Mesenchymal stem cell (in vitro differentiated cells and primary cell): ENCODE measurements at regions not wholly inside any gene's neighbourhood (a gene's known extent, or its start where the extent isn't known, plus 50 kb on each side); places are given as distances from the start of the nearest gene placed in this dataset.

Source experiments
- DNase-seq: peaks from one replicate; pipeline ENCODE4 v3.0.0-alpha.2; 2013
- H2AFZ ChIP-seq: one replicate; pipeline ENCODE4 v1.6.1; 2013; ENCODE audit warnings: low read depth, mild to moderate bottlenecking, control low read depth, inconsistent platforms, low read length, moderate library complexity
- H2AK5ac ChIP-seq: 2 replicates; pipeline ENCODE4 v1.6.1; 2013; ENCODE audit warnings: low read length, moderate library complexity, mild to moderate bottlenecking, inconsistent platforms; ENCODE audit not compliant: severe bottlenecking
- H2BK120ac ChIP-seq: one replicate; pipeline ENCODE4 v1.6.1; 2013; ENCODE audit warnings: low read depth, mild to moderate bottlenecking, inconsistent platforms, low read length, moderate library complexity
- H2BK12ac ChIP-seq, 2 experiments: one replicate each; pipeline ENCODE4 v1.6.1; 2013; ENCODE audit warnings: inconsistent platforms in 2 of 2, low read length in 2 of 2, mild to moderate bottlenecking in 2 of 2, moderate library complexity in 2 of 2, control low read depth in 1 of 2
- H2BK15ac ChIP-seq: one replicate; pipeline ENCODE4 v1.6.1; 2013; ENCODE audit warnings: mild to moderate bottlenecking, low read depth, inconsistent platforms; ENCODE audit not compliant: poor library complexity, severe bottlenecking
- H2BK5ac ChIP-seq: 2 replicates; pipeline ENCODE4 v1.6.1; 2013; ENCODE audit warnings: low read depth, mild to moderate bottlenecking, low read length, control low read depth, inconsistent platforms; ENCODE audit not compliant: poor library complexity, severe bottlenecking
- H3K14ac ChIP-seq, 2 experiments: one replicate each; pipeline ENCODE4 v1.6.1; 2013; ENCODE audit warnings: inconsistent platforms in 2 of 2, low read length in 2 of 2, control low read depth in 1 of 2, mild to moderate bottlenecking in 1 of 2, moderate library complexity in 1 of 2
- H3K18ac ChIP-seq, 2 experiments: one replicate each; pipeline ENCODE4 v1.6.1; 2013; ENCODE audit warnings: inconsistent platforms in 2 of 2, low read length in 2 of 2, control low read depth in 1 of 2, low read depth in 1 of 2, mild to moderate bottlenecking in 1 of 2
- H3K23ac ChIP-seq, 2 experiments: one replicate each; pipeline ENCODE4 v1.6.1; 2013; ENCODE audit warnings: inconsistent platforms in 2 of 2, low read length in 2 of 2, mild to moderate bottlenecking in 2 of 2, moderate library complexity in 2 of 2, control low read depth in 1 of 2
- H3K27ac ChIP-seq: 2 replicates; pipeline ENCODE4 v1.5.1; 2013; ENCODE audit warnings: mild to moderate bottlenecking, moderate library complexity, low read length, control low read depth, inconsistent platforms; ENCODE audit not compliant: poor library complexity, severe bottlenecking
- H3K27me3 ChIP-seq, 2 experiments: 2 replicates each; pipeline versions ENCODE4 v1.6.1 to v1.7.0; 2013; ENCODE audit warnings: low read length in 2 of 2, mild to moderate bottlenecking in 2 of 2, moderate library complexity in 2 of 2, control low read depth in 1 of 2, inconsistent platforms in 1 of 2; ENCODE audit not compliant: control insufficient read depth in 1 of 2, insufficient read depth in 1 of 2
- H3K36me3 ChIP-seq, 2 experiments: 2 replicates each; pipeline versions ENCODE4 v1.6.1 to v1.7.0; 2013; ENCODE audit warnings: low read length in 2 of 2, control low read depth in 1 of 2, inconsistent platforms in 1 of 2, low read depth in 1 of 2, mild to moderate bottlenecking in 1 of 2; ENCODE audit not compliant: insufficient read depth in 2 of 2, control insufficient read depth in 1 of 2
- H3K4ac ChIP-seq, 2 experiments: one replicate each; pipeline ENCODE4 v1.6.1; 2013; ENCODE audit warnings: inconsistent platforms in 2 of 2, low read length in 2 of 2, mild to moderate bottlenecking in 2 of 2, moderate library complexity in 2 of 2, control low read depth in 1 of 2, low read depth in 1 of 2
- H3K4me1 ChIP-seq: 2 replicates; pipeline ENCODE4 v1.6.1; 2013; ENCODE audit warnings: low read depth, low read length, control low read depth; ENCODE audit not compliant: control insufficient read depth, insufficient read depth
- H3K4me2 ChIP-seq: 2 replicates; pipeline ENCODE4 v1.6.1; 2013; ENCODE audit warnings: low read length, mild to moderate bottlenecking, inconsistent platforms; ENCODE audit not compliant: poor library complexity, severe bottlenecking
- H3K4me3 ChIP-seq, 2 experiments: 2 replicates each; pipeline versions ENCODE4 v1.5.1 to v1.7.0; 2013; ENCODE audit warnings: low read length in 2 of 2, mild to moderate bottlenecking in 2 of 2, control low read depth in 1 of 2, low read depth in 1 of 2; ENCODE audit not compliant: insufficient read depth in 1 of 2
- H3K79me1 ChIP-seq: replicated peaks from 2 replicates; pipeline ENCODE4 v1.6.1; 2013; ENCODE audit warnings: mild to moderate bottlenecking, control low read depth, low read length, inconsistent platforms; ENCODE audit not compliant: poor library complexity, severe bottlenecking
- H3K9ac ChIP-seq: 2 replicates; pipeline ENCODE4 v1.7.0; 2013; ENCODE audit warnings: mild to moderate bottlenecking, low read length, moderate library complexity
- H3K9me3 ChIP-seq: 2 replicates; pipeline ENCODE4 v1.7.0; 2013; ENCODE audit warnings: mild to moderate bottlenecking, low read length; ENCODE audit not compliant: control insufficient read depth
- H4K8ac ChIP-seq: one replicate; pipeline ENCODE4 v1.6.1; 2013; ENCODE audit warnings: inconsistent platforms, mild to moderate bottlenecking, low read length, moderate library complexity
- H4K91ac ChIP-seq: one replicate; pipeline ENCODE4 v1.6.1; 2013; ENCODE audit warnings: mild to moderate bottlenecking, low read length, inconsistent platforms
- WGBS: methylation state at CpG from one replicate; pipeline ENCODE4 v1.1.7; 2013; ENCODE audit warnings: mixed read lengths; 5-methylcytosine and 5-hydroxymethylcytosine counted together

- H3K79me1 ChIP-seq = no peaks in the 10 kb centered on the region
- H3K4me3 ChIP-seq = no peak overlapping the region
- no peak for DNase-seq
- H3K27ac ChIP-seq = no peak overlapping the region
- no peaks in the 10 kb centered on the region for H3K4me1 ChIP-seq
- no peak overlapping the region for H4K91ac ChIP-seq
- no peak overlapping the region for H2BK120ac ChIP-seq
- no peaks in the 10 kb centered on the region for H3K36me3 ChIP-seq
- H2BK5ac ChIP-seq = no peak overlapping the region
- H3K27me3 ChIP-seq = no peaks in the 10 kb centered on the region
- H2BK15ac ChIP-seq = no peak overlapping the region
- H3K14ac ChIP-seq = no peak overlapping the region
- no peak overlapping the region for H3K4me2 ChIP-seq
- H2AFZ ChIP-seq = no peak overlapping the region
- H2AK5ac ChIP-seq = no peak overlapping the region
- H3K9ac ChIP-seq = no peak overlapping the region
- H3K23ac ChIP-seq = no peak overlapping the region
- no peak overlapping the region for H4K8ac ChIP-seq
- no peak overlapping the region for H3K18ac ChIP-seq
- no peak overlapping the region for H3K4ac ChIP-seq
- no peaks in the 10 kb centered on the region for H3K9me3 ChIP-seq
- H2BK12ac ChIP-seq = no peak overlapping the region
- WGBS = no CpG with 5 or more reads among the region's 1 CpG
These were observed 856.6 kb downstream of the METTL15 start for GRCh38 chr11:28964811-28965210.

GRCh38 chr11:28963187-28963586 is 855.0 kb downstream of the METTL15 start:
- Histone ChIP-seq H3K79me1 (no peaks in the 10 kb centered on the region), H3K9me3 (no peaks in the 10 kb centered on the region), H3K4me2 (no peak overlapping the region), H2BK5ac (no peak overlapping the region), H4K91ac (no peak overlapping the region), H3K23ac (no peak overlapping the region), H2BK15ac (no peak overlapping the region), H3K4me1 (no peaks in the 10 kb centered on the region), H2AK5ac (no peak overlapping the region), H2AFZ (no peak overlapping the region), H3K18ac (no peak overlapping the region), H2BK12ac (no peak overlapping the region), H3K36me3 (no peaks in the 10 kb centered on the region), H4K8ac (no peak overlapping the region), H2BK120ac (no peak overlapping the region), H3K4ac (no peak overlapping the region), H3K4me3 (no peak overlapping the region), H3K14ac (no peak overlapping the region), H3K27ac (no peak overlapping the region), H3K27me3 (no peaks in the 10 kb centered on the region), H3K9ac (no peak overlapping the region)
- whole genome bisulfite sequencing = 60% methylated on average over 1 of the region's 1 CpG
- peak; percentile 41 for DNase-seq

GRCh38 chr11:28962502-28962901 is 854.3 kb downstream of the METTL15 start:
- Histone ChIP-seq H3K27ac (no peak overlapping the region), H3K4me1 (no peaks in the 10 kb centered on the region), H3K9ac (no peak overlapping the region), H3K14ac (no peak overlapping the region), H2BK12ac (no peak overlapping the region), H2BK5ac (no peak overlapping the region), H3K36me3 (no peaks in the 10 kb centered on the region), H2AFZ (no peak overlapping the region), H3K4ac (no peak overlapping the region), H2BK15ac (no peak overlapping the region), H2AK5ac (no peak overlapping the region), H2BK120ac (no peak overlapping the region), H3K4me3 (no peak overlapping the region), H3K79me1 (no peaks in the 10 kb centered on the region), H3K18ac (no peak overlapping the region), H4K8ac (no peak overlapping the region), H4K91ac (no peak overlapping the region), H3K9me3 (no peaks in the 10 kb centered on the region), H3K4me2 (no peak overlapping the region), H3K23ac (no peak overlapping the region), H3K27me3 (no peaks in the 10 kb centered on the region)
- 89% methylated on average over 3 of the region's 5 CpGs for WGBS
- DNase-seq = no peak

- Histone ChIP-seq H3K9ac (no peak overlapping the region), H4K8ac (no peak overlapping the region), H3K4me1 (no peaks in the 10 kb centered on the region), H2BK5ac (no peak overlapping the region), H3K27ac (no peak overlapping the region), H3K18ac (no peak overlapping the region), H3K4ac (no peak overlapping the region), H3K9me3 (no peaks in the 10 kb centered on the region), H3K23ac (no peak overlapping the region), H2AK5ac (no peak overlapping the region), H3K4me2 (no peak overlapping the region), H2AFZ (no peak overlapping the region), H3K36me3 (no peaks in the 10 kb centered on the region), H3K27me3 (no peaks in the 10 kb centered on the region), H2BK15ac (no peak overlapping the region), H4K91ac (no peak overlapping the region), H2BK120ac (no peak overlapping the region), H2BK12ac (no peak overlapping the region), H3K14ac (no peak overlapping the region), H3K79me1 (no peaks in the 10 kb centered on the region), H3K4me3 (no peak overlapping the region)
- DNase-seq = no peak
- WGBS = 77% methylated on average over 1 of the region's 1 CpG
These were observed 853.5 kb downstream of the METTL15 start for GRCh38 chr11:28961726-28962125.
